CD14-positive monocyte (primary cell): ENCODE measurements at regions not wholly inside any gene's neighbourhood (a gene's known extent, or its start where the extent isn't known, plus 50 kb on each side); places are given as distances from the start of the nearest gene placed in this dataset.

Experiments
- DNase-seq, 3 donors: peaks; one replicate each; pipeline ENCODE4 v3.0.0-alpha.2; 2011 to 2022
- H2AFZ ChIP-seq: 2 replicates; pipeline ENCODE4 v1.6.0; 2012; ENCODE audit warnings: mild to moderate bottlenecking, low read depth, low read length, inconsistent platforms; ENCODE audit not compliant: insufficient read depth, poor library complexity, severe bottlenecking
- H3K27ac ChIP-seq, 2 donors: 1 replicate in 1 of 2; 2 replicates in 1 of 2; pipeline ENCODE4 v1.5.1; 2012 to 2013; ENCODE audit warnings: low read length in 2 of 2, control low read depth in 1 of 2, inconsistent platforms in 1 of 2, low read depth in 1 of 2, mild to moderate bottlenecking in 1 of 2
- H3K27me3 ChIP-seq, 2 donors: one replicate each; pipeline versions ENCODE4 v1.6.0 to v1.6.1; 2011 to 2013; ENCODE audit warnings: low read length in 2 of 2; ENCODE audit not compliant: control insufficient read depth in 2 of 2, insufficient read depth in 2 of 2
- H3K36me3 ChIP-seq, 2 donors: replicated peaks in 1 of 2; 1 replicate in 1 of 2; 2 replicates in 1 of 2; pipeline versions ENCODE4 v1.5.1 to v1.6.1; 2012 to 2013; ENCODE audit warnings: low read length in 2 of 2, control low read depth in 1 of 2, inconsistent platforms in 1 of 2, mild to moderate bottlenecking in 1 of 2; ENCODE audit not compliant: insufficient read depth in 2 of 2, control insufficient read depth in 1 of 2
- H3K4me1 ChIP-seq, 2 donors: 1 replicate in 1 of 2; 2 replicates in 1 of 2; pipeline versions ENCODE4 v1.5.1 to v1.6.1; 2012 to 2013; ENCODE audit warnings: low read length in 2 of 2, control low read depth in 1 of 2, inconsistent platforms in 1 of 2, mild to moderate bottlenecking in 1 of 2, moderate library complexity in 1 of 2; ENCODE audit not compliant: insufficient read depth in 2 of 2, control insufficient read depth in 1 of 2
- H3K4me2 ChIP-seq: replicated peaks from 2 replicates; pipeline ENCODE3; 2012; ENCODE audit warnings: low read length, moderate library complexity, mild to moderate bottlenecking; ENCODE audit not compliant: poor library complexity, severe bottlenecking; ENCODE audit errors: extremely low read depth
- H3K4me3 ChIP-seq, 3 experiments: fragments of 200-600 bp in 1 of 3; sonication (generic) in 1 of 3; replicated peaks in 1 of 3; 1 replicate in 2 of 3; 2 replicates in 1 of 3; pipeline ENCODE4 v1.5.1; 2011 to 2013; ENCODE audit warnings: low read length in 3 of 3, mild to moderate bottlenecking in 3 of 3, control low read depth in 2 of 3, low read depth in 2 of 3, inconsistent platforms in 1 of 3, moderate library complexity in 1 of 3
- H3K79me2 ChIP-seq: 2 replicates; pipeline ENCODE4 v1.6.0; 2012; ENCODE audit warnings: mild to moderate bottlenecking, control low read depth, inconsistent platforms, low read length, moderate library complexity; ENCODE audit not compliant: insufficient read depth
- H3K9ac ChIP-seq: 2 replicates; pipeline ENCODE4 v1.6.0; 2017; ENCODE audit warnings: low read length, mild to moderate bottlenecking; ENCODE audit not compliant: insufficient read depth, poor library complexity, severe bottlenecking
- H3K9me3 ChIP-seq, 2 donors: replicated peaks in 1 of 2; 1 replicate in 1 of 2; 2 replicates in 1 of 2; pipeline versions ENCODE4 v1.5.1 to v1.6.1; 2012 to 2013; ENCODE audit warnings: low read length in 2 of 2, control low read depth in 1 of 2; ENCODE audit not compliant: control insufficient read depth in 1 of 2, insufficient read depth in 1 of 2
- H4K20me1 ChIP-seq: 2 replicates; pipeline ENCODE4 v1.6.0; 2012; ENCODE audit warnings: mild to moderate bottlenecking, low read length, control low read depth, moderate library complexity; ENCODE audit not compliant: insufficient read depth
- H3K27ac Mint-ChIP-seq, 7 donors: one replicate each; pipeline ENCODE4 v1.8.0; 2020; ENCODE audit warnings: mild to moderate bottlenecking in 7 of 7, mixed read lengths in 7 of 7, moderate library complexity in 6 of 7, inconsistent platforms in 2 of 7
- H3K27me3 Mint-ChIP-seq, 3 donors: one replicate each; pipeline ENCODE4 v1.8.0; 2021 to 2022; ENCODE audit warnings: low read depth in 3 of 3, mild to moderate bottlenecking in 3 of 3, mixed read lengths in 3 of 3, moderate library complexity in 3 of 3, inconsistent platforms in 1 of 3
- H3K36me3 Mint-ChIP-seq, 2 donors: one replicate each; pipeline ENCODE4 v1.8.0; 2020; ENCODE audit warnings: mixed read lengths in 2 of 2, inconsistent platforms in 1 of 2, mild to moderate bottlenecking in 1 of 2
- H3K4me1 Mint-ChIP-seq: one replicate; pipeline ENCODE4 v1.8.0; 2020; ENCODE audit warnings: mild to moderate bottlenecking, mixed read lengths
- H3K4me3 Mint-ChIP-seq, 2 donors: one replicate each; pipeline ENCODE4 v1.8.0; 2020; ENCODE audit warnings: mild to moderate bottlenecking in 2 of 2, mixed read lengths in 2 of 2, moderate library complexity in 1 of 2
- H3K9me3 Mint-ChIP-seq, 7 donors: one replicate each; pipeline ENCODE4 v1.8.0; 2020 to 2022; ENCODE audit warnings: mixed read lengths in 7 of 7, mild to moderate bottlenecking in 6 of 7, moderate library complexity in 6 of 7, inconsistent platforms in 2 of 7
- CTCF ChIP-seq: fragments of 200-600 bp; IDR thresholded peaks from one replicate; pipeline ENCODE4 v1.8.0; 2022; ENCODE audit warnings: antibody characterized with exemption, mild to moderate bottlenecking
- WGBS: methylation state at CpG from one replicate; pipeline ENCODE4 v1.1.5; 2013; ENCODE audit warnings: missing lambda C conversion rate; ENCODE audit not compliant: insufficient coverage; 5-methylcytosine and 5-hydroxymethylcytosine counted together
- intact Hi-C, 2 donors: fragments of 100-400 bp; cut with micrococcal nuclease; formaldehyde crosslinking; loops; one replicate each; pipeline versions ENCODE4 v1.15.0 to v1.15.1; 2023

GRCh38 chr6:28816909-28817807 is 106.6 kb downstream of the TRIM27 start:
- no peaks in the 10 kb centered on the region for H4K20me1 ChIP-seq
- no peaks in the 10 kb centered on the region for H3K79me2 ChIP-seq
- peaks cover 83 to 93% of the 10 kb centered on the region in 2 donors for H3K27me3 ChIP-seq
- Mint-ChIP-seq H3K4me3 (peak overlapping the region in 1 of 2 donors; percentile 68), H3K27ac (no peak overlapping the region), H3K4me1 (peaks cover 6% of the 10 kb centered on the region), H3K9me3 (peaks cover 8 to 45% (median 31%) of the 10 kb centered on the region in 7 donors), H3K27me3 (peaks cover 85 to 91% (median 87%) of the 10 kb centered on the region in 3 donors), H3K36me3 (peaks cover 4 to 12% of the 10 kb centered on the region in 2 donors)
- no peak overlapping the region for H3K4me3 ChIP-seq
- intact Hi-C loops = no loop called here
- H3K27ac ChIP-seq = no peak overlapping the region
- H2AFZ ChIP-seq = no peak overlapping the region
- H3K9me3 ChIP-seq = peaks cover 3 to 56% of the 10 kb centered on the region in 2 donors
- WGBS = 8% methylated on average over 2 of the region's 27 CpGs
- H3K4me2 ChIP-seq = no peak overlapping the region
- no peak for TF ChIP-seq CTCF
- no peak overlapping the region for H3K9ac ChIP-seq
- no peaks in the 10 kb centered on the region for H3K4me1 ChIP-seq
- no peaks in the 10 kb centered on the region for H3K36me3 ChIP-seq
- no peak for DNase-seq

GRCh38 chr6:28817808-28818145 is 106.0 kb downstream of the TRIM27 start:
- Histone ChIP-seq H3K4me2 (no peak overlapping the region), H3K27ac (no peak overlapping the region), H3K9ac (no peak overlapping the region), H3K4me1 (no peaks in the 10 kb centered on the region), H4K20me1 (no peaks in the 10 kb centered on the region), H3K4me3 (no peak overlapping the region), H2AFZ (no peak overlapping the region), H3K9me3 (peaks cover 3 to 51% of the 10 kb centered on the region in 2 donors), H3K79me2 (no peaks in the 10 kb centered on the region), H3K27me3 (peaks cover 77 to 93% of the 10 kb centered on the region in 2 donors), H3K36me3 (no peaks in the 10 kb centered on the region)
- Mint-ChIP-seq H3K4me1 (peaks cover 6% of the 10 kb centered on the region), H3K9me3 (peaks cover 5 to 46% (median 32%) of the 10 kb centered on the region in 7 donors), H3K36me3 (peaks cover 0 to 8% of the 10 kb centered on the region in 2 donors), H3K27ac (no peak overlapping the region), H3K4me3 (peak overlapping the region in 1 of 2 donors; percentile 68), H3K27me3 (peaks cover 83 to 91% (median 86%) of the 10 kb centered on the region in 3 donors)
- intact Hi-C loops = no loop called here
- TF ChIP-seq CTCF = no peak
- 18% methylated on average over 5 of the region's 7 CpGs for WGBS
- DNase-seq = no peak
